ENCODE measurements at regions not wholly inside any gene's neighbourhood (a gene's known extent, or its start where the extent isn't known, plus 50 kb on each side); places are given as distances from the start of the nearest gene placed in this dataset.

DNA sequence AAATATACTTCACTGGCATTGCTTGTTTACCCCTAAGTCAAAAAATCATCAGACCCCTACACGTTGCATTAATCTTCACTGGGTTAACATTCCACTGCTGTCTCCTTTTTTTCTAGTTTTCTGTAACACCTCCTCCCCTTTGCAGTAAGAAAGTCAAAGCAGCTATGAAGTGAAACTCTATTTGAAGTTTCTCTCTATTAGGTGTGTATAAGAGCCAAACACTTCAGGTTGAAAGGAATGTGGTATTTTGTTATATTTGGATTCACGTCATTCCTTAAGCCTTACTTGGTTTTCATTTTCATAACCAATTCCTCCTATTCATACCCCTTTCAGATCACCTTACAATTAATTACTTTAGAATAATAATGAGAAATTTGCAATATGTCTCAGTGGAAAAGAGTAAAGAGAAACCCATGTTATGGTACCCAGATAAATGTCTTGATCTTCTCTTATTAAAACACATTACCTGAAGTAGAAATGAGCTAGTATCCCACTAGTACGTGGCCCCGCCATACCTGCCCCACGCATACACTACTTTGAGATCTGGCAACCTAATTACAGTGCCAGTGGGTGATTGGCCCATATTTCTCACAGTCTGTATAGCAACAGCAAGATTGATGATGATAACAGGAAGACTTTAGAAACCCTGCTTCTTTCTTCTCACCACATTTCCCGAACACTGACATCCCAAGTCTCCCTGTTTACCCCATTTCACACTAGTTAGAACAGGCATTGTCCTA lies 236.4 kb upstream of the RGS6 start (continued):
- TF ChIP-seq, protein P1, sequence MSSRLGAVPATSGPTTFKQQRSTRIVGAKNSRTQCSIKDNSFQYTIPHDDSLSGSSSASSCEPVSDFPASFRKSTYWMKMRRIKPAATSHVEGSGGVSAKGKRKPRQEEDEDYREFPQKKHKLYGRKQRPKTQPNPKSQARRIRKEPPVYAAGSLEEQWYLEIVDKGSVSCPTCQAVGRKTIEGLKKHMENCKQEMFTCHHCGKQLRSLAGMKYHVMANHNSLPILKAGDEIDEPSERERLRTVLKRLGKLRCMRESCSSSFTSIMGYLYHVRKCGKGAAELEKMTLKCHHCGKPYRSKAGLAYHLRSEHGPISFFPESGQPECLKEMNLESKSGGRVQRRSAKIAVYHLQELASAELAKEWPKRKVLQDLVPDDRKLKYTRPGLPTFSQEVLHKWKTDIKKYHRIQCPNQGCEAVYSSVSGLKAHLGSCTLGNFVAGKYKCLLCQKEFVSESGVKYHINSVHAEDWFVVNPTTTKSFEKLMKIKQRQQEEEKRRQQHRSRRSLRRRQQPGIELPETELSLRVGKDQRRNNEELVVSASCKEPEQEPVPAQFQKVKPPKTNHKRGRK (CRISPR knock-in tag; IDR thresholded peaks at IDR 0.05; ENCODE audit: borderline replicate concordance) = no peak
- TF ChIP-seq ZNF671 (CRISPR knock-in tag; IDR thresholded peaks at IDR 0.05) = no peak
- TF ChIP-seq, protein P2, sequence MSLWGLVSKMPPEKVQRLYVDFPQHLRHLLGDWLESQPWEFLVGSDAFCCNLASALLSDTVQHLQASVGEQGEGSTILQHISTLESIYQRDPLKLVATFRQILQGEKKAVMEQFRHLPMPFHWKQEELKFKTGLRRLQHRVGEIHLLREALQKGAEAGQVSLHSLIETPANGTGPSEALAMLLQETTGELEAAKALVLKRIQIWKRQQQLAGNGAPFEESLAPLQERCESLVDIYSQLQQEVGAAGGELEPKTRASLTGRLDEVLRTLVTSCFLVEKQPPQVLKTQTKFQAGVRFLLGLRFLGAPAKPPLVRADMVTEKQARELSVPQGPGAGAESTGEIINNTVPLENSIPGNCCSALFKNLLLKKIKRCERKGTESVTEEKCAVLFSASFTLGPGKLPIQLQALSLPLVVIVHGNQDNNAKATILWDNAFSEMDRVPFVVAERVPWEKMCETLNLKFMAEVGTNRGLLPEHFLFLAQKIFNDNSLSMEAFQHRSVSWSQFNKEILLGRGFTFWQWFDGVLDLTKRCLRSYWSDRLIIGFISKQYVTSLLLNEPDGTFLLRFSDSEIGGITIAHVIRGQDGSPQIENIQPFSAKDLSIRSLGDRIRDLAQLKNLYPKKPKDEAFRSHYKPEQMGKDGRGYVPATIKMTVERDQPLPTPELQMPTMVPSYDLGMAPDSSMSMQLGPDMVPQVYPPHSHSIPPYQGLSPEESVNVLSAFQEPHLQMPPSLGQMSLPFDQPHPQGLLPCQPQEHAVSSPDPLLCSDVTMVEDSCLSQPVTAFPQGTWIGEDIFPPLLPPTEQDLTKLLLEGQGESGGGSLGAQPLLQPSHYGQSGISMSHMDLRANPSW (CRISPR knock-in tag; conservative IDR thresholded peaks at IDR 0.05; ENCODE audit: low read depth) = no peak
- TF ChIP-seq FOXP4 (CRISPR knock-in tag; IDR thresholded peaks at IDR 0.05) = no peak

- ChIA-PET CTCF (interaction anchor here (0.7 kb wide), 1 partner anchor 55 kb away, joined by 3 read pairs; no protein-coding TSS in a partner anchor), POLR2A (no interaction called here)
- Mint-ChIP-seq H3K27me3 (ENCODE audit: low read depth) (no peaks in the 10 kb centered on the region), H3K27ac (no peak overlapping the region), H3K4me3 (no peak overlapping the region), H3K9me3 (no peaks in the 10 kb centered on the region), H3K4me1 (peaks cover 10% of the 10 kb centered on the region), H3K36me3 (peaks cover 13% of the 10 kb centered on the region)
- ATAC-seq = no peak
- TF ChIP-seq ATF1 (CRISPR knock-in tag; IDR thresholded peaks at IDR 0.05) (no peak), GRHL2 (CRISPR knock-in tag; IDR thresholded peaks at IDR 0.05; ENCODE audit: insufficient replicate concordance, severe bottlenecking) (no peak), ZNF396 (CRISPR knock-in tag; IDR thresholded peaks at IDR 0.05; ENCODE audit: borderline replicate concordance) (no peak), ZNF423 (CRISPR knock-in tag; IDR thresholded peaks at IDR 0.05) (no peak), KAT7 (CRISPR knock-in tag; IDR thresholded peaks at IDR 0.05; ENCODE audit: borderline replicate concordance) (no peak), MYBL2 (CRISPR knock-in tag; IDR thresholded peaks at IDR 0.05) (no peak), NFATC4 (CRISPR knock-in tag; IDR thresholded peaks at IDR 0.05) (no peak), CDX4 (CRISPR knock-in tag; IDR thresholded peaks at IDR 0.05; ENCODE audit: borderline replicate concordance) (no peak), GTF2I (CRISPR knock-in tag; conservative IDR thresholded peaks at IDR 0.05) (no peak), FOXP4 (CRISPR knock-in tag; IDR thresholded peaks at IDR 0.05) (no peak), GABPB1 (CRISPR knock-in tag; IDR thresholded peaks at IDR 0.05) (no peak), OVOL2 (CRISPR knock-in tag; IDR thresholded peaks at IDR 0.05; ENCODE audit: borderline replicate concordance) (no peak)
- no peak for DNase-seq (ENCODE audit: low spot score)
Measured at GRCh38 chr14:71698027-71698426, 234.2 kb upstream of the RGS6 start.

All from WTC11 (cell line).